WTC11 (cell line): ENCODE measurements at regions not wholly inside any gene's neighbourhood (a gene's known extent, or its start where the extent isn't known, plus 50 kb on each side); places are given as distances from the start of the nearest gene placed in this dataset.
"Not testable (repeated sequence)": the region's sequence is repeated elsewhere in the genome, so short reads cannot be mapped to it uniquely, and the experiment has no call there.

ENCODE experiments used
- ATAC-seq: fragments of 200-7000 bp; cut with Tn5 transposase; 2 replicates; pipeline ENCODE4 v1.10.0; 2021; ENCODE audit warnings: mild to moderate bottlenecking, moderate library complexity
- CTCF ChIA-PET: fragments of 300-600 bp; sonication (Branson Sonifier 250); formaldehyde crosslinking; loops from one replicate; lab custom pipeline; 2021; ENCODE audit warnings: antibody characterized with exemption; lab: Charles Lee
- POLR2A ChIA-PET: fragments of 350-600 bp; sonication (Branson Sonifier 250); formaldehyde crosslinking; loops from one replicate; lab custom pipeline; 2021; ENCODE audit warnings: antibody characterized with exemption; lab: Charles Lee
- DNase-seq: peaks from one replicate; pipeline ENCODE4 v3.0.0; 2021; ENCODE audit warnings: low spot score
- H3K27ac Mint-ChIP-seq: 2 replicates; pipeline ENCODE4 v1.8.0; 2021; ENCODE audit warnings: mixed read lengths
- H3K27me3 Mint-ChIP-seq: 2 replicates; pipeline ENCODE4 v1.8.0; 2021; ENCODE audit warnings: low read depth, mild to moderate bottlenecking, moderate library complexity, mixed read lengths
- H3K36me3 Mint-ChIP-seq: 2 replicates; pipeline ENCODE4 v1.8.0; 2021; ENCODE audit warnings: mixed read lengths
- H3K4me1 Mint-ChIP-seq: 2 replicates; pipeline ENCODE4 v1.8.0; 2022; ENCODE audit warnings: mixed read lengths
- H3K4me3 Mint-ChIP-seq: 2 replicates; pipeline ENCODE4 v1.8.0; 2021; ENCODE audit warnings: mild to moderate bottlenecking, moderate library complexity, mixed read lengths
- H3K9me3 Mint-ChIP-seq: 2 replicates; pipeline ENCODE4 v1.8.0; 2021; ENCODE audit warnings: mixed read lengths
- ATF2 ChIP-seq: sonication (generic); formaldehyde crosslinking; IDR thresholded peaks from 2 replicates; pipeline ENCODE4 v1.8.1; 2022; ENCODE audit warnings: low read depth, missing genetic modification reagents, borderline replicate concordance
- ATF3 ChIP-seq: sonication (generic); formaldehyde crosslinking; conservative IDR thresholded peaks from 2 replicates; pipeline ENCODE4 v1.8.1; 2022; ENCODE audit warnings: mild to moderate bottlenecking, missing genetic modification reagents
- ATF6 ChIP-seq: sonication (generic); formaldehyde crosslinking; IDR thresholded peaks from 2 replicates; pipeline ENCODE4 v1.8.1; 2023; ENCODE audit warnings: mild to moderate bottlenecking, missing genetic modification reagents
- E2F1 ChIP-seq: sonication (generic); formaldehyde crosslinking; IDR thresholded peaks from 2 replicates; pipeline ENCODE4 v1.8.0; 2022; ENCODE audit warnings: mild to moderate bottlenecking, missing genetic modification reagents
- ELF4 ChIP-seq: sonication (generic); formaldehyde crosslinking; IDR thresholded peaks from 2 replicates; pipeline ENCODE4 v1.8.1; 2022; ENCODE audit warnings: low read depth, mild to moderate bottlenecking, moderate library complexity, missing genetic modification reagents
- FOXK1 ChIP-seq: sonication (generic); formaldehyde crosslinking; IDR thresholded peaks from 2 replicates; pipeline ENCODE4 v1.8.0; 2022; ENCODE audit warnings: mild to moderate bottlenecking, moderate library complexity, missing genetic modification reagents
- GTF2I ChIP-seq: fragments of 250-450 bp; sonication (Bioruptor Pico); conservative IDR thresholded peaks from 2 replicates; pipeline ENCODE4 v1.4.0; 2021; ENCODE audit warnings: mild to moderate bottlenecking
- JAZF1 ChIP-seq: fragments of 250-450 bp; sonication (Bioruptor Pico); IDR thresholded peaks from 2 replicates; pipeline ENCODE4 v1.9.0; 2021; ENCODE audit warnings: moderate library complexity, mild to moderate bottlenecking, inconsistent platforms
- NFYB ChIP-seq: sonication (generic); formaldehyde crosslinking; conservative IDR thresholded peaks from 2 replicates; pipeline ENCODE4 v1.8.0; 2022; ENCODE audit warnings: low read depth, missing genetic modification reagents
- NR1H2 ChIP-seq: sonication (generic); formaldehyde crosslinking; IDR thresholded peaks from 2 replicates; pipeline ENCODE4 v1.9.0; 2021; ENCODE audit warnings: mild to moderate bottlenecking, moderate library complexity, missing genetic modification reagents
- NR2C2 ChIP-seq: sonication (generic); formaldehyde crosslinking; IDR thresholded peaks from 2 replicates; pipeline ENCODE4 v1.8.0; 2022; ENCODE audit warnings: mild to moderate bottlenecking, missing genetic modification reagents
- OVOL2 ChIP-seq: fragments of 250-450 bp; sonication (Bioruptor Pico); IDR thresholded peaks from 2 replicates; pipeline ENCODE4 v1.9.0; 2021; ENCODE audit warnings: mild to moderate bottlenecking, borderline replicate concordance
- SP1 ChIP-seq: sonication (generic); formaldehyde crosslinking; conservative IDR thresholded peaks from 2 replicates; pipeline ENCODE4 v1.8.1; 2022; ENCODE audit warnings: missing genetic modification reagents
- TCF7 ChIP-seq: sonication (generic); formaldehyde crosslinking; IDR thresholded peaks from 2 replicates; pipeline ENCODE4 v1.8.0; 2022; ENCODE audit warnings: mild to moderate bottlenecking, low read depth, missing genetic modification reagents, moderate library complexity
- ZNF219 ChIP-seq: sonication (generic); formaldehyde crosslinking; IDR thresholded peaks from 2 replicates; pipeline ENCODE4 v1.8.0; 2023; ENCODE audit warnings: missing genetic modification reagents, mild to moderate bottlenecking, borderline replicate concordance
- ZNF232 ChIP-seq: sonication (generic); formaldehyde crosslinking; IDR thresholded peaks from 2 replicates; pipeline ENCODE4 v1.8.0; 2022; ENCODE audit warnings: mild to moderate bottlenecking, missing genetic modification reagents
- ZNF281 ChIP-seq: sonication (generic); formaldehyde crosslinking; IDR thresholded peaks from 2 replicates; pipeline ENCODE4 v1.8.0; 2023; ENCODE audit warnings: mild to moderate bottlenecking, missing genetic modification reagents
- ZNF512 ChIP-seq: sonication (generic); formaldehyde crosslinking; IDR thresholded peaks from 2 replicates; pipeline ENCODE4 v1.8.1; 2022; ENCODE audit warnings: missing genetic modification reagents, borderline replicate concordance
- ZSCAN18 ChIP-seq: fragments of 250-450 bp; sonication (Bioruptor Pico); IDR thresholded peaks from 2 replicates; pipeline ENCODE4 v2.1.2; 2022; ENCODE audit warnings: mild to moderate bottlenecking, moderate library complexity

- TF ChIP-seq ZNF512 (CRISPR knock-in tag), result no peak
- no peak for TF ChIP-seq ELF4 (CRISPR knock-in tag)
- TF ChIP-seq JAZF1, result no peak
- no peak for TF ChIP-seq ZSCAN18 (CRISPR knock-in tag)
These were observed 111.5 kb downstream of the PSAT1 start (continued) for GRCh38 chr9:78408388-78408787.

- DNase-seq, POLR2A ChIA-PET, H3K4me3 Mint-ChIP-seq, H3K27me3 Mint-ChIP-seq, ATAC-seq, H3K27ac Mint-ChIP-seq, CTCF ChIA-PET: not testable (repeated sequence)
- H3K9me3 Mint-ChIP-seq, result peaks cover 11% of the 10 kb centered on the region
- H3K36me3 Mint-ChIP-seq, result peaks cover 14% of the 10 kb centered on the region
- H3K4me1 Mint-ChIP-seq, result peaks cover 28% of the 10 kb centered on the region
These were observed 113.1 kb downstream of the PSAT1 start for GRCh38 chr9:78409928-78410510.

- Mint-ChIP-seq H3K27ac (no peak overlapping the region), H3K9me3 (peaks cover 5% of the 10 kb centered on the region; the same call in 1 of the 2 replicates), H3K4me1 (0 out of 2 replicates have a peak, but pooled peaks cover under 1% of the 10 kb centered on the region), H3K36me3 (no peaks in the 10 kb centered on the region; the same call in 1 of the 2 replicates), H3K4me3 (no peak overlapping the region), H3K27me3 (no peaks in the 10 kb centered on the region)
- no peak for TF ChIP-seq SP1 (CRISPR knock-in tag)
- no peak for TF ChIP-seq ZNF281 (CRISPR knock-in tag)
- no peak for TF ChIP-seq GTF2I
- TF ChIP-seq NFYB (CRISPR knock-in tag), result peak; percentile 36; the same call in 1 of the 2 replicates
- no peak for TF ChIP-seq TCF7 (CRISPR knock-in tag)
- DNase-seq, result no peak
- ATAC-seq, result no peak
- ChIA-PET CTCF (interaction anchor here (1.0 kb wide), 1 partner anchor 16 kb away, joined by 3 read pairs; no protein-coding TSS in a partner anchor), POLR2A (no interaction called here)
These were observed 125.4 kb downstream of the PSAT1 start for GRCh38 chr9:78422309-78422708.

- Mint-ChIP-seq H3K4me3 (no peak overlapping the region), H3K27ac (no peak overlapping the region), H3K27me3 (no peaks in the 10 kb centered on the region), H3K9me3 (peaks cover 10% of the 10 kb centered on the region), H3K36me3 (peaks cover 10% of the 10 kb centered on the region), H3K4me1 (no peaks in the 10 kb centered on the region)
- no peak for TF ChIP-seq NFYB (CRISPR knock-in tag)
- TF ChIP-seq OVOL2 (CRISPR knock-in tag), result no peak
- TF ChIP-seq ZNF219 (CRISPR knock-in tag), result no peak
- no peak for TF ChIP-seq NR2C2 (CRISPR knock-in tag)
- no peak for TF ChIP-seq ZNF232
- TF ChIP-seq FOXK1 (CRISPR knock-in tag), result no peak
- no peak for TF ChIP-seq ATF2 (CRISPR knock-in tag)
- TF ChIP-seq NR1H2 (CRISPR knock-in tag), result no peak
- no peak for TF ChIP-seq E2F1 (CRISPR knock-in tag)
- TF ChIP-seq ATF3 (CRISPR knock-in tag), result no peak
- TF ChIP-seq ATF6 (CRISPR knock-in tag), result no peak
- CTCF ChIA-PET, result no interaction called here
- POLR2A ChIA-PET, result no interaction called here
- no peak for DNase-seq
- ATAC-seq, result no peak
These were observed 127.4 kb downstream of the PSAT1 start for GRCh38 chr9:78424299-78424698.
